Spleen (tissue), 11 donors: ENCODE measurements at regions not wholly inside any gene's neighbourhood (a gene's known extent, or its start where the extent isn't known, plus 50 kb on each side); places are given as distances from the start of the nearest gene placed in this dataset.

Experiments used
- DNase-seq: peaks from one replicate; pipeline ENCODE4 v3.0.0-alpha.2; 2020
- H3K27ac ChIP-seq, 8 donors: fragments of 200-600 bp; sonication (generic) in 7 of 8; 1 replicate in 4 of 8; 2 replicates in 4 of 8; pipeline versions ENCODE4 v1.5.0 to v1.8.0; 2016 to 2021; ENCODE audit warnings: inconsistent platforms in 4 of 8, mild to moderate bottlenecking in 4 of 8, moderate library complexity in 1 of 8
- H3K27me3 ChIP-seq, 7 donors: fragments of 200-600 bp; sonication (generic) in 6 of 7; replicated peaks in 1 of 7; 1 replicate in 4 of 7; 2 replicates in 3 of 7; pipeline versions ENCODE4 v1.5.0 to v1.8.0; 2016 to 2021; ENCODE audit warnings: inconsistent platforms in 3 of 7, mild to moderate bottlenecking in 1 of 7
- H3K36me3 ChIP-seq, 6 donors: fragments of 200-600 bp; sonication (generic) in 5 of 6; 1 replicate in 4 of 6; 2 replicates in 2 of 6; pipeline versions ENCODE4 v1.5.0 to v1.8.0; 2016 to 2021; ENCODE audit warnings: inconsistent platforms in 2 of 6
- H3K4me1 ChIP-seq, 6 donors: fragments of 200-600 bp; sonication (generic) in 5 of 6; 1 replicate in 3 of 6; 2 replicates in 3 of 6; pipeline versions ENCODE4 v1.5.0 to v1.8.0; 2016 to 2021; ENCODE audit warnings: inconsistent platforms in 3 of 6
- H3K4me3 ChIP-seq, 8 donors: fragments of 200-600 bp; sonication (generic) in 7 of 8; 1 replicate in 4 of 8; 2 replicates in 4 of 8; pipeline versions ENCODE4 v1.5.0 to v1.8.0; 2016 to 2021; ENCODE audit warnings: inconsistent platforms in 4 of 8, mild to moderate bottlenecking in 4 of 8, moderate library complexity in 2 of 8
- H3K9me3 ChIP-seq, 8 donors: fragments of 200-600 bp; sonication (generic) in 7 of 8; 1 replicate in 4 of 8; 2 replicates in 4 of 8; pipeline versions ENCODE4 v1.5.0 to v1.8.0; 2016 to 2021; ENCODE audit warnings: inconsistent platforms in 4 of 8
- CTCF ChIP-seq, 11 experiments: fragments of 200-600 bp in 7 of 11; fragments of 450-650 bp in 4 of 11; sonication (generic) in 4 of 11; IDR thresholded peaks in 8 of 11; conservative IDR thresholded peaks in 3 of 11; 1 replicate in 7 of 11; 2 replicates in 4 of 11; pipeline versions ENCODE4 v1.4.0 to v1.8.0; 2016 to 2021; ENCODE audit warnings: antibody characterized with exemption in 11 of 11, inconsistent platforms in 4 of 11, mild to moderate bottlenecking in 1 of 11
- POLR2A ChIP-seq, 3 donors: fragments of 450-650 bp; IDR thresholded peaks; one replicate each; pipeline ENCODE4 v1.5.1; 2017; ENCODE audit warnings: antibody characterized with exemption in 3 of 3, mild to moderate bottlenecking in 1 of 3
- POLR2AphosphoS5 ChIP-seq, 3 donors: sonication (generic); formaldehyde crosslinking; IDR thresholded peaks; one replicate each; pipeline ENCODE4 v1.5.1; 2017; ENCODE audit warnings: antibody characterized with exemption in 3 of 3
- WGBS, 5 donors: extraction: QIAGEN DNeasy Blood & Tissue Kit in 3 of 5; methylation state at CpG; one replicate each; pipeline versions ENCODE4 v1.1.5 to v1.1.7; 2013 to 2018; 5-methylcytosine and 5-hydroxymethylcytosine counted together
- intact Hi-C: fragments of 100-400 bp; cut with DNase I; formaldehyde crosslinking; loops from one replicate; pipeline ENCODE4 v1.15.0; 2023; ENCODE audit warnings: low total_unique reads
- donor health status: healthy with polysubstance abuse.
- donor health status: DM: no; HTN: no; CAD: no; lungs with moderate emphysema.
- donor health status: DM: no; HTN: no; CAD: no.
- donor health status: Bipolar disorder and iron deficiency.
- donor health status: healthy.
- donor health status: DM: no; HTN: no; CAD: no.
- donor health status: DM: yes; HTN: yes; CAD: no.

GRCh38 chr14:104431351-104431928 lies 148.1 kb upstream of the C14orf180 start:
- TF ChIP-seq POLR2AphosphoS5 (IDR thresholded peaks at IDR 0.05) = no peak
- no peak for TF ChIP-seq CTCF (IDR thresholded peaks at IDR 0.05 in 8 of 11, conservative IDR thresholded peaks at IDR 0.05 in 3 of 11)
- no peak for TF ChIP-seq POLR2A (IDR thresholded peaks at IDR 0.05)
- no peak for DNase-seq
- H3K36me3 ChIP-seq = no peaks in the 10 kb centered on the region

GRCh38 chr14:104431929-104432541 lies 147.5 kb upstream of the C14orf180 start:
- no peak for TF ChIP-seq CTCF (IDR thresholded peaks at IDR 0.05 in 8 of 11, conservative IDR thresholded peaks at IDR 0.05 in 3 of 11)
- TF ChIP-seq POLR2AphosphoS5 (IDR thresholded peaks at IDR 0.05) = no peak
- TF ChIP-seq POLR2A (IDR thresholded peaks at IDR 0.05) = no peak
- Histone ChIP-seq H3K27me3 (peaks cover 0 to 13% (median 0%) of the 10 kb centered on the region in 7 donors), H3K9me3 (no peaks in the 10 kb centered on the region), H3K4me3 (no peak overlapping the region), H3K36me3 (no peaks in the 10 kb centered on the region), H3K27ac (no peak overlapping the region), H3K4me1 (peaks cover 2 to 15% (median 11%) of the 10 kb centered on the region in 6 donors)
- no peak for DNase-seq
- WGBS, 5 donors = 76 to 87% (median 78%) methylated on average over 3 to 11 of the region's 11 CpGs
- intact Hi-C loops = no loop called here

More at GRCh38 chr14:104431351-104431928, 148.1 kb upstream of the C14orf180 start:
- 87 to 96% (median 91%) methylated on average over 11 to 15 of the region's 15 CpGs for WGBS, 5 donors
- peaks cover 0 to 12% (median 0%) of the 10 kb centered on the region in 7 donors for H3K27me3 ChIP-seq
- no peak overlapping the region for H3K27ac ChIP-seq
- no peaks in the 10 kb centered on the region for H3K9me3 ChIP-seq
- intact Hi-C loops = no loop called here
- no peak overlapping the region for H3K4me3 ChIP-seq
- peaks cover 0 to 9% (median 5%) of the 10 kb centered on the region in 6 donors for H3K4me1 ChIP-seq

- TF ChIP-seq POLR2AphosphoS5 (IDR thresholded peaks at IDR 0.05) = no peak
- no peak for TF ChIP-seq CTCF (IDR thresholded peaks at IDR 0.05 in 8 of 11, conservative IDR thresholded peaks at IDR 0.05 in 3 of 11)
- TF ChIP-seq POLR2A (IDR thresholded peaks at IDR 0.05) = no peak
- Histone ChIP-seq H3K36me3 (no peaks in the 10 kb centered on the region), H3K4me3 (no peak overlapping the region), H3K27ac (no peak overlapping the region), H3K4me1 (peaks cover 6 to 22% (median 15%) of the 10 kb centered on the region in 6 donors), H3K9me3 (no peaks in the 10 kb centered on the region), H3K27me3 (peaks cover 0 to 13% (median 0%) of the 10 kb centered on the region in 7 donors)
- WGBS, 5 donors = 82 to 91% (median 89%) methylated on average over 8 to 27 of the region's 27 CpGs
- no peak for DNase-seq
- intact Hi-C loops = no loop called here
Measured at GRCh38 chr14:104432611-104433231, 146.8 kb upstream of the C14orf180 start.
